Skeletal muscle satellite cell (primary cell): ENCODE measurements at regions not wholly inside any gene's neighbourhood (a gene's known extent, or its start where the extent isn't known, plus 50 kb on each side); places are given as distances from the start of the nearest gene placed in this dataset.

Source experiments
- H3K27me3 ChIP-seq: 2 replicates; pipeline ENCODE4 v1.7.0; 2013; ENCODE audit warnings: low read length; ENCODE audit not compliant: control insufficient read depth, insufficient read depth
- H3K36me3 ChIP-seq: 2 replicates; pipeline ENCODE4 v1.7.0; 2013; ENCODE audit warnings: mild to moderate bottlenecking, control low read depth, low read length; ENCODE audit not compliant: insufficient read depth
- H3K4me1 ChIP-seq: 2 replicates; pipeline ENCODE4 v1.7.0; 2013; ENCODE audit warnings: low read length; ENCODE audit not compliant: control insufficient read depth, insufficient read depth
- H3K4me2 ChIP-seq: 2 replicates; pipeline ENCODE4 v1.7.0; 2013; ENCODE audit warnings: mild to moderate bottlenecking, low read length
- H3K4me3 ChIP-seq: 2 replicates; pipeline ENCODE4 v1.7.0; 2013; ENCODE audit warnings: low read length
- H3K9ac ChIP-seq: 2 replicates; pipeline ENCODE4 v1.7.0; 2013; ENCODE audit warnings: mild to moderate bottlenecking, low read depth, low read length, moderate library complexity
- H3K9me3 ChIP-seq: replicated peaks from 2 replicates; pipeline ENCODE4 v1.7.0; 2013; ENCODE audit warnings: mild to moderate bottlenecking, control low read depth, low read length

- Histone ChIP-seq H3K9ac (no peak overlapping the region), H3K36me3 (no peaks in the 10 kb centered on the region), H3K27me3 (peaks cover 5% of the 10 kb centered on the region), H3K4me3 (no peak overlapping the region), H3K4me1 (no peaks in the 10 kb centered on the region), H3K4me2 (no peak overlapping the region), H3K9me3 (no peaks in the 10 kb centered on the region)
Measured at GRCh38 chr15:96502196-96502595, 171.7 kb downstream of the NR2F2 start.

- Histone ChIP-seq H3K4me1 (no peaks in the 10 kb centered on the region), H3K9ac (no peak overlapping the region), H3K4me2 (no peak overlapping the region), H3K36me3 (no peaks in the 10 kb centered on the region), H3K4me3 (no peak overlapping the region), H3K27me3 (peaks cover 5% of the 10 kb centered on the region), H3K9me3 (no peaks in the 10 kb centered on the region)
Measured at GRCh38 chr15:96503276-96503675, 172.8 kb downstream of the NR2F2 start.

- Histone ChIP-seq H3K4me2 (no peak overlapping the region), H3K9me3 (no peaks in the 10 kb centered on the region), H3K4me3 (no peak overlapping the region), H3K4me1 (no peaks in the 10 kb centered on the region), H3K27me3 (peaks cover 5% of the 10 kb centered on the region), H3K36me3 (no peaks in the 10 kb centered on the region), H3K9ac (no peak overlapping the region)
Measured at GRCh38 chr15:96504371-96504770, 173.9 kb downstream of the NR2F2 start.

GRCh38 chr15:96505014-96505413 is 174.5 kb downstream of the NR2F2 start:
- H3K4me2 ChIP-seq: no peak overlapping the region
- H3K4me1 ChIP-seq: no peaks in the 10 kb centered on the region
- H3K27me3 ChIP-seq: peaks cover 5% of the 10 kb centered on the region
- H3K36me3 ChIP-seq: no peaks in the 10 kb centered on the region
- no peak overlapping the region for H3K9ac ChIP-seq
- no peak overlapping the region for H3K4me3 ChIP-seq
- H3K9me3 ChIP-seq: no peaks in the 10 kb centered on the region

GRCh38 chr15:96514607-96515285 is 184.2 kb downstream of the NR2F2 start:
- no peak overlapping the region for H3K9ac ChIP-seq
- H3K36me3 ChIP-seq: no peaks in the 10 kb centered on the region
- H3K4me1 ChIP-seq: no peaks in the 10 kb centered on the region
- H3K27me3 ChIP-seq: peaks cover 6% of the 10 kb centered on the region
- no peak overlapping the region for H3K4me2 ChIP-seq
- no peak overlapping the region for H3K4me3 ChIP-seq
- H3K9me3 ChIP-seq: no peaks in the 10 kb centered on the region

- Histone ChIP-seq H3K9ac (no peak overlapping the region), H3K4me1 (no peaks in the 10 kb centered on the region), H3K4me2 (no peak overlapping the region), H3K36me3 (no peaks in the 10 kb centered on the region), H3K4me3 (no peak overlapping the region), H3K9me3 (no peaks in the 10 kb centered on the region), H3K27me3 (peaks cover 3% of the 10 kb centered on the region)
Measured at GRCh38 chr15:96515371-96515770, 184.9 kb downstream of the NR2F2 start.

- Histone ChIP-seq H3K36me3 (no peaks in the 10 kb centered on the region), H3K4me3 (no peak overlapping the region), H3K4me1 (no peaks in the 10 kb centered on the region), H3K9ac (no peak overlapping the region), H3K9me3 (no peaks in the 10 kb centered on the region), H3K4me2 (no peak overlapping the region), H3K27me3 (no peaks in the 10 kb centered on the region)
Measured at GRCh38 chr15:96521386-96521785, 190.9 kb downstream of the NR2F2 start.

GRCh38 chr15:96524676-96525417 is 194.3 kb downstream of the NR2F2 start:
- no peak overlapping the region for H3K4me2 ChIP-seq
- H3K36me3 ChIP-seq: no peaks in the 10 kb centered on the region
- no peak overlapping the region for H3K9ac ChIP-seq
- no peaks in the 10 kb centered on the region for H3K27me3 ChIP-seq
- no peak overlapping the region for H3K4me3 ChIP-seq
- no peaks in the 10 kb centered on the region for H3K9me3 ChIP-seq
- H3K4me1 ChIP-seq: no peaks in the 10 kb centered on the region

- no peak overlapping the region for H3K9ac ChIP-seq
- no peaks in the 10 kb centered on the region for H3K27me3 ChIP-seq
- no peaks in the 10 kb centered on the region for H3K36me3 ChIP-seq
- no peak overlapping the region for H3K4me3 ChIP-seq
- H3K4me1 ChIP-seq: no peaks in the 10 kb centered on the region
- H3K4me2 ChIP-seq: no peak overlapping the region
- no peaks in the 10 kb centered on the region for H3K9me3 ChIP-seq
Measured at GRCh38 chr15:96535148-96535547, 204.6 kb downstream of the NR2F2 start.

GRCh38 chr15:96538491-96538890 is 208.0 kb downstream of the NR2F2 start:
- no peak overlapping the region for H3K9ac ChIP-seq
- H3K9me3 ChIP-seq: no peaks in the 10 kb centered on the region
- H3K27me3 ChIP-seq: no peaks in the 10 kb centered on the region
- H3K36me3 ChIP-seq: no peaks in the 10 kb centered on the region
- H3K4me3 ChIP-seq: no peak overlapping the region
- no peaks in the 10 kb centered on the region for H3K4me1 ChIP-seq
- H3K4me2 ChIP-seq: no peak overlapping the region

GRCh38 chr15:96540283-96540682 is 209.8 kb downstream of the NR2F2 start:
- Histone ChIP-seq H3K9ac (no peak overlapping the region), H3K4me3 (no peak overlapping the region), H3K4me2 (no peak overlapping the region), H3K4me1 (no peaks in the 10 kb centered on the region), H3K27me3 (no peaks in the 10 kb centered on the region), H3K9me3 (no peaks in the 10 kb centered on the region), H3K36me3 (no peaks in the 10 kb centered on the region)
